B cell (primary cell): ENCODE measurements at regions not wholly inside any gene's neighbourhood (a gene's known extent, or its start where the extent isn't known, plus 50 kb on each side); places are given as distances from the start of the nearest gene placed in this dataset.

Experiments
- ATAC-seq: fragments of 200-7000 bp; cut with Tn5 transposase; one replicate; pipeline ENCODE4 v1.10.0; 2021; ENCODE audit warnings: low read depth, mild to moderate bottlenecking, moderate number of reproducible peaks, moderate library complexity
- CTCF ChIA-PET: fragments of 350-600 bp; sonication (Branson Sonifier 250); formaldehyde crosslinking; loops from one replicate; lab custom pipeline; 2021; ENCODE audit warnings: antibody characterized with exemption, inconsistent platforms; lab: Charles Lee
- POLR2A ChIA-PET: fragments of 350-600 bp; sonication (Branson Sonifier 250); formaldehyde crosslinking; loops from one replicate; lab custom pipeline; 2021; ENCODE audit warnings: antibody characterized with exemption; lab: Charles Lee
- DNase-seq: peaks from one replicate; pipeline ENCODE4 v3.0.0; 2013
- H2AFZ ChIP-seq: 2 replicates; pipeline ENCODE4 v1.6.1; 2012; ENCODE audit warnings: mild to moderate bottlenecking, low read depth, low read length; ENCODE audit not compliant: insufficient read depth, poor library complexity, severe bottlenecking
- H3K27ac ChIP-seq, 2 donors: 1 replicate in 1 of 2; 2 replicates in 1 of 2; pipeline ENCODE4 v1.5.1; 2012 to 2013; ENCODE audit warnings: low read length in 2 of 2, mild to moderate bottlenecking in 2 of 2, moderate library complexity in 1 of 2
- H3K27me3 ChIP-seq, 4 experiments: fragments of 200-600 bp in 1 of 4; sonication (generic) in 1 of 4; replicated peaks in 1 of 4; 1 replicate in 2 of 4; 2 replicates in 2 of 4; pipeline versions ENCODE4 v1.6.1 to v1.7.0; 2013 to 2016; ENCODE audit warnings: low read length in 3 of 4, mild to moderate bottlenecking in 2 of 4, mixed read lengths in 1 of 4, moderate library complexity in 1 of 4; ENCODE audit not compliant: insufficient read depth in 4 of 4, control insufficient read depth in 3 of 4; ENCODE audit errors: control extremely low read depth in 1 of 4
- H3K36me3 ChIP-seq, 2 experiments: replicated peaks in 1 of 2; 1 replicate in 1 of 2; 2 replicates in 1 of 2; pipeline versions ENCODE4 v1.6.1 to v1.7.1; 2013; ENCODE audit warnings: low read length in 1 of 2; ENCODE audit not compliant: insufficient read depth in 2 of 2, control insufficient read depth in 1 of 2; ENCODE audit errors: control extremely low read depth in 1 of 2, extremely low read depth in 1 of 2
- H3K4me1 ChIP-seq, 2 donors: fragments of 200-600 bp in 1 of 2; sonication (generic) in 1 of 2; 1 replicate in 1 of 2; 2 replicates in 1 of 2; pipeline versions ENCODE4 v1.5.1 to v1.6.1; 2013 to 2017; ENCODE audit warnings: low read length in 2 of 2; ENCODE audit not compliant: control insufficient read depth in 2 of 2, insufficient read depth in 2 of 2
- H3K4me2 ChIP-seq: replicated peaks from 2 replicates; pipeline ENCODE3; 2012; ENCODE audit warnings: mild to moderate bottlenecking, low read depth, low read length; ENCODE audit not compliant: poor library complexity, severe bottlenecking
- H3K4me3 ChIP-seq, 5 experiments: fragments of 200-600 bp in 1 of 5; sonication (generic) in 1 of 5; 1 replicate in 3 of 5; 2 replicates in 2 of 5; pipeline versions ENCODE4 v1.5.1 to v1.7.0; 2011 to 2016; ENCODE audit warnings: low read length in 4 of 5, mild to moderate bottlenecking in 4 of 5, low read depth in 2 of 5, control low read depth in 1 of 5, moderate library complexity in 1 of 5; ENCODE audit not compliant: insufficient read depth in 1 of 5; ENCODE audit errors: control extremely low read depth in 1 of 5, extremely low read depth in 1 of 5
- H3K79me2 ChIP-seq: fragments of 200-600 bp; sonication (generic); one replicate; pipeline ENCODE4 v1.6.0; 2016; ENCODE audit warnings: low read length; ENCODE audit not compliant: control insufficient read depth, insufficient read depth
- H3K9ac ChIP-seq: fragments of 200-600 bp; sonication (generic); 2 replicates; pipeline ENCODE4 v1.6.1; 2017; ENCODE audit warnings: mild to moderate bottlenecking, low read length, moderate library complexity
- H3K9me3 ChIP-seq, 3 donors: one replicate each; pipeline versions ENCODE4 v1.6.1 to v1.7.1; 2013; ENCODE audit warnings: low read length in 2 of 3; ENCODE audit not compliant: control insufficient read depth in 2 of 3, insufficient read depth in 1 of 3; ENCODE audit errors: control extremely low read depth in 1 of 3
- H4K20me1 ChIP-seq: 2 replicates; pipeline ENCODE4 v1.6.0; 2012; ENCODE audit warnings: mild to moderate bottlenecking, low read length; ENCODE audit not compliant: insufficient read depth, control insufficient read depth, poor library complexity, severe bottlenecking
- H3K27ac Mint-ChIP-seq: one replicate; pipeline ENCODE4 v1.8.0; 2021; ENCODE audit warnings: mixed read lengths
- H3K27me3 Mint-ChIP-seq: one replicate; pipeline ENCODE4 v1.8.0; 2021; ENCODE audit warnings: mixed read lengths
- H3K4me1 Mint-ChIP-seq: one replicate; pipeline ENCODE4 v1.8.0; 2021; ENCODE audit warnings: mixed read lengths
- H3K4me3 Mint-ChIP-seq: one replicate; pipeline ENCODE4 v1.8.0; 2021; ENCODE audit warnings: mixed read lengths
- H3K9me3 Mint-ChIP-seq: one replicate; pipeline ENCODE4 v1.8.0; 2022; ENCODE audit warnings: mixed read lengths; ENCODE audit not compliant: insufficient read depth
- EZH2 ChIP-seq: IDR thresholded peaks from 2 replicates; pipeline ENCODE4 v1.6.1; 2012; ENCODE audit warnings: borderline replicate concordance, low read depth, mild to moderate bottlenecking, moderate library complexity, low read length; ENCODE audit not compliant: insufficient read depth, poor library complexity, severe bottlenecking
- WGBS: methylation state at CpG from one replicate; pipeline ENCODE4 v1.1.5; 2013; ENCODE audit warnings: missing lambda C conversion rate; ENCODE audit not compliant: insufficient coverage; 5-methylcytosine and 5-hydroxymethylcytosine counted together
- intact Hi-C: fragments of 100-400 bp; cut with micrococcal nuclease; formaldehyde crosslinking; loops from one replicate; pipeline ENCODE4 v1.10.0; 2022
- TF ChIP-seq, protein P1 (sequence below): fragments of 200-600 bp; IDR thresholded peaks from one replicate; pipeline ENCODE4 v1.8.0; 2022; ENCODE audit warnings: antibody characterized with exemption, mild to moderate bottlenecking

DNA sequence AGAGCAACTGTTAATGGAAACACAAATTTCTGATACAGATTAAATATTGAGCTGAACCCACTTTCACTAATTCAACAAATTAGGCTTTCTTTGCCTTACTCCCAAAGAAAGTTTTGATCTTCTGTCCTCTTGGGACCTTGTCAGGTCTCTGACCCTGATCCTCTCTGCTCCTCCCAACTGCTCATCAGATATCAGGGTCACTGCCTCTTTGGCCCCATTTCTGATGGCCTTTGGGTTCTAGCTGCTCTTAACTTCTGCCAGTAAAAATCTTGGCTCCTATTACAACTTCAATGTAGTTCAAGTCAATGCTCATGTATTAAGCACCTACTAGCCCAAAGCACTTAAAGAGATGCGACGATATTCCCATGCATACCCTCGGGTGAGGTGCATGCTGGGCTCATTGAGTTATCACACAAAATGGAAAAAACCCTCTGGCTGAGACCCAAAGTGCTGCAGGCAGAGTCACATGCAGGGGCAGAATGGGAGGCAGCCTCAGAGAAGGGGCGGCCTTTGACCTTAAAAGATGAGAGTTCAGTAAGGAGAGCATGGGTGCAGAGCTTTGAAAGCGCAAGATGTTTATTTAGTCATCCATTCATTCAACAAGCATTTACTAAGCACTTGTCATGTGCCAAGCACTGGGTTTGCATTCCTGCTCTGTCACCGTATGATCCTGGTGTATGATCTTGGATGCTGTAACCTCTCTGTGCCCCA is 183.4 kb downstream of the USP12 start:
- 83% methylated on average over 4 of the region's 6 CpGs for WGBS
- Histone ChIP-seq H3K79me2 (no peaks in the 10 kb centered on the region), H3K27me3 (peaks cover 0 to under 1% (median 0%) of the 10 kb centered on the region in 4 experiments), H3K9me3 (no peaks in the 10 kb centered on the region), H2AFZ (no peak overlapping the region), H4K20me1 (no peaks in the 10 kb centered on the region), H3K4me3 (no peak overlapping the region), H3K36me3 (no peaks in the 10 kb centered on the region), H3K9ac (no peak overlapping the region), H3K4me1 (peaks cover 0 to 7% of the 10 kb centered on the region in 2 donors), H3K4me2 (no peak overlapping the region), H3K27ac (no peak overlapping the region)
- intact Hi-C loops: loop anchor here (5.0 to 10.0 kb wide), 2 partner anchors 214 to 637 kb away; partner anchors contain the start of genes LNX2 and POLR1D
- no peak overlapping the region for H3K27ac Mint-ChIP-seq
- H3K27me3 Mint-ChIP-seq: peaks cover 6% of the 10 kb centered on the region
- DNase-seq (no peak), ATAC-seq (no peak)
- no peak overlapping the region for H3K4me3 Mint-ChIP-seq
- CTCF ChIA-PET: interaction anchor here (0.9 to 11.9 kb wide), 8 partner anchors 12 to 373 kb away, joined by 3 to 323 read pairs (median 8); partner anchors contain the start of gene RASL11A
- TF ChIP-seq, protein P1, sequence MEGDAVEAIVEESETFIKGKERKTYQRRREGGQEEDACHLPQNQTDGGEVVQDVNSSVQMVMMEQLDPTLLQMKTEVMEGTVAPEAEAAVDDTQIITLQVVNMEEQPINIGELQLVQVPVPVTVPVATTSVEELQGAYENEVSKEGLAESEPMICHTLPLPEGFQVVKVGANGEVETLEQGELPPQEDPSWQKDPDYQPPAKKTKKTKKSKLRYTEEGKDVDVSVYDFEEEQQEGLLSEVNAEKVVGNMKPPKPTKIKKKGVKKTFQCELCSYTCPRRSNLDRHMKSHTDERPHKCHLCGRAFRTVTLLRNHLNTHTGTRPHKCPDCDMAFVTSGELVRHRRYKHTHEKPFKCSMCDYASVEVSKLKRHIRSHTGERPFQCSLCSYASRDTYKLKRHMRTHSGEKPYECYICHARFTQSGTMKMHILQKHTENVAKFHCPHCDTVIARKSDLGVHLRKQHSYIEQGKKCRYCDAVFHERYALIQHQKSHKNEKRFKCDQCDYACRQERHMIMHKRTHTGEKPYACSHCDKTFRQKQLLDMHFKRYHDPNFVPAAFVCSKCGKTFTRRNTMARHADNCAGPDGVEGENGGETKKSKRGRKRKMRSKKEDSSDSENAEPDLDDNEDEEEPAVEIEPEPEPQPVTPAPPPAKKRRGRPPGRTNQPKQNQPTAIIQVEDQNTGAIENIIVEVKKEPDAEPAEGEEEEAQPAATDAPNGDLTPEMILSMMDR: no peak
- no peak for TF ChIP-seq EZH2
- no peaks in the 10 kb centered on the region for H3K9me3 Mint-ChIP-seq
- H3K4me1 Mint-ChIP-seq: peaks cover 4% of the 10 kb centered on the region
- POLR2A ChIA-PET: no interaction called here

DNA sequence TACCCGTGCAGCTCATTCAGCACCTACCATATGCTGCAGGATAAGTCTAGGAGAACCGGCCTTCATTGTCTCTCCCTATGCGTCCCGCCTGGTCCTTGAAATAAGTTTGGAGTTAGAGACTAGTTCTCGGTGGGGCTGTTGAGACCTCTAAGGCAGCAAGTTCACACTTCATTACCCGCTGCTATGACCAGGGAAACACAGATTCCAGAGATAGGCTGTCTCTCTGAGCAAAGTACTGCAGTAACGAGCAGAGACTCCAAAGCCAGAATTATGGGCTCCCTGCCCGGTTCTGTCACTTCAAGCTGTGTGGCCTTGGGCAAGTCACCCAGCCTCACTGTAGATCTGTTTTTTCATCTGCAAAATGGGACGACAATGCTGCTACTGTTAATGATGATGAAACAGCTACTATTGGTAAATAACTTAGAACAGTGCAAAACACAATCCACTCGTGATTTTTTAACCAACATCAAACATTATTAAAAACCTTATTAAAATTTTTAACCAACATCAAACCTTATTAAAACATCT is 184.1 kb downstream of the USP12 start:
- Mint-ChIP-seq H3K27me3 (peaks cover 6% of the 10 kb centered on the region), H3K27ac (no peak overlapping the region), H3K9me3 (no peaks in the 10 kb centered on the region), H3K4me3 (no peak overlapping the region), H3K4me1 (peaks cover 4% of the 10 kb centered on the region)
- peaks cover 0 to 5% (median 0%) of the 10 kb centered on the region in 4 experiments for H3K27me3 ChIP-seq
- no peaks in the 10 kb centered on the region for H4K20me1 ChIP-seq
- H3K9ac ChIP-seq: no peak overlapping the region
- POLR2A ChIA-PET: no interaction called here
- peaks cover 0 to 5% of the 10 kb centered on the region in 2 donors for H3K4me1 ChIP-seq
- H2AFZ ChIP-seq: no peak overlapping the region
- no peak overlapping the region for H3K4me2 ChIP-seq
- no peak for DNase-seq
- no peak for ATAC-seq
- H3K79me2 ChIP-seq: no peaks in the 10 kb centered on the region
- H3K36me3 ChIP-seq: no peaks in the 10 kb centered on the region
- H3K9me3 ChIP-seq: no peaks in the 10 kb centered on the region
- 89% methylated on average over 8 of the region's 10 CpGs for WGBS
- CTCF ChIA-PET: interaction anchor here (0.9 to 11.9 kb wide), 9 partner anchors 10 to 374 kb away, joined by 3 to 323 read pairs (median 9); partner anchors contain the start of gene RASL11A
- TF ChIP-seq EZH2: no peak
- TF ChIP-seq, protein P1: no peak
- no peak overlapping the region for H3K4me3 ChIP-seq
- no peak overlapping the region for H3K27ac ChIP-seq
- intact Hi-C loops: loop anchor here (5.0 to 10.0 kb wide), 2 partner anchors 215 to 637 kb away; partner anchors contain the start of genes LNX2 and POLR1D
